Ovary (tissue), 3 donors: ENCODE measurements at regions not wholly inside any gene's neighbourhood (a gene's known extent, or its start where the extent isn't known, plus 50 kb on each side); places are given as distances from the start of the nearest gene placed in this dataset.

Experiments
- POLR2A ChIP-seq: fragments of 450-650 bp; IDR thresholded peaks from one replicate; pipeline ENCODE4 v1.6.1; 2017; ENCODE audit warnings: antibody characterized with exemption, mild to moderate bottlenecking, moderate library complexity
- TF ChIP-seq, protein P1 (sequence below), 3 donors: fragments of 450-650 bp in 2 of 3; fragments of 200-600 bp in 1 of 3; IDR thresholded peaks; one replicate each; pipeline versions ENCODE4 v1.5.1 to v1.8.0; 2016 to 2022; ENCODE audit warnings: antibody characterized with exemption in 3 of 3, mild to moderate bottlenecking in 1 of 3
- donor health status: DM: no; HTN: no; CAD: no.

DNA sequence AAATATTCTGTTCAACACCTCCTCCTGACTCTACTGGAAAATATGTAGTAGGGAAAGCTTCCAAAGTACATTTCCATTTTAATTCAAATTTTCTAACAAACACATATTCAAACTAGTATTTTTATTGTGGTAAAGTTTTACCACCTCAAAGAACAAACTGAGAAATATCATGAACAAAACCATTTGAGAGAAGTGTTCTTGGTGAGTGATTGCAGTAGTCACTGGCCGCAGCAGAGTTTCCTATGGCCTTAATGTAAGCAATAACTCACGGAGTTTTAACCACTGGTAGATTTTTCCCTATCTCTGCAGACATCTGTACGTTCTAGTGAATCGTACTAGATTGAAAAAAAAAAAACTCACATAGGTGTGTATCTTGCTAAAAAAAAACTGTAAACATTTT is 487.0 kb upstream of the FZD8 start:
- TF ChIP-seq, protein P1, sequence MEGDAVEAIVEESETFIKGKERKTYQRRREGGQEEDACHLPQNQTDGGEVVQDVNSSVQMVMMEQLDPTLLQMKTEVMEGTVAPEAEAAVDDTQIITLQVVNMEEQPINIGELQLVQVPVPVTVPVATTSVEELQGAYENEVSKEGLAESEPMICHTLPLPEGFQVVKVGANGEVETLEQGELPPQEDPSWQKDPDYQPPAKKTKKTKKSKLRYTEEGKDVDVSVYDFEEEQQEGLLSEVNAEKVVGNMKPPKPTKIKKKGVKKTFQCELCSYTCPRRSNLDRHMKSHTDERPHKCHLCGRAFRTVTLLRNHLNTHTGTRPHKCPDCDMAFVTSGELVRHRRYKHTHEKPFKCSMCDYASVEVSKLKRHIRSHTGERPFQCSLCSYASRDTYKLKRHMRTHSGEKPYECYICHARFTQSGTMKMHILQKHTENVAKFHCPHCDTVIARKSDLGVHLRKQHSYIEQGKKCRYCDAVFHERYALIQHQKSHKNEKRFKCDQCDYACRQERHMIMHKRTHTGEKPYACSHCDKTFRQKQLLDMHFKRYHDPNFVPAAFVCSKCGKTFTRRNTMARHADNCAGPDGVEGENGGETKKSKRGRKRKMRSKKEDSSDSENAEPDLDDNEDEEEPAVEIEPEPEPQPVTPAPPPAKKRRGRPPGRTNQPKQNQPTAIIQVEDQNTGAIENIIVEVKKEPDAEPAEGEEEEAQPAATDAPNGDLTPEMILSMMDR (IDR thresholded peaks at IDR 0.05): no peak
- no peak for TF ChIP-seq POLR2A
